ENCODE measurements at regions not wholly inside any gene's neighbourhood (a gene's known extent, or its start where the extent isn't known, plus 50 kb on each side); places are given as distances from the start of the nearest gene placed in this dataset.

GRCh38 chr10:118835682-118836326, 81.0 kb upstream of the CACUL1 start:
- TF ChIP-seq RCOR1 (IDR thresholded peaks at IDR 0.05; ENCODE audit: low read depth, low read length) = no peak
- no peak for TF ChIP-seq REST (IDR thresholded peaks at IDR 0.05)
- no peak for TF ChIP-seq TP53 (CRISPR knock-in tag; IDR thresholded peaks at IDR 0.05)
- no peak for TF ChIP-seq CTCF (IDR thresholded peaks at IDR 0.05)
- no peak for TF ChIP-seq POLR2AphosphoS2 (conservative IDR thresholded peaks at IDR 0.05; ENCODE audit: low read length)
- TF ChIP-seq GATA3 (IDR thresholded peaks at IDR 0.05; ENCODE audit: borderline replicate concordance) = no peak
- TF ChIP-seq POLR2A (IDR thresholded peaks at IDR 0.05; ENCODE audit: low read length) = no peak
- TF ChIP-seq EP300 (IDR thresholded peaks at IDR 0.05) = no peak
- TF ChIP-seq HOXA7 (CRISPR knock-in tag; IDR thresholded peaks at IDR 0.05) = no peak
